Endodermal cell (in vitro differentiated cells): ENCODE measurements at regions not wholly inside any gene's neighbourhood (a gene's known extent, or its start where the extent isn't known, plus 50 kb on each side); places are given as distances from the start of the nearest gene placed in this dataset.

Source experiments
- DNase-seq: peaks from one replicate; pipeline ENCODE4 v3.0.0-alpha.2; 2017
- H3K27ac ChIP-seq: 2 replicates; pipeline ENCODE4 v1.5.1; 2013; ENCODE audit warnings: mild to moderate bottlenecking, low read depth, low read length, moderate library complexity
- H3K27me3 ChIP-seq: 2 replicates; pipeline ENCODE4 v1.6.1; 2013; ENCODE audit warnings: mild to moderate bottlenecking, low read length, moderate library complexity; ENCODE audit not compliant: insufficient read depth, control insufficient read depth, poor library complexity, severe bottlenecking
- H3K36me3 ChIP-seq: 2 replicates; pipeline ENCODE4 v1.7.0; 2013; ENCODE audit warnings: mild to moderate bottlenecking, low read length, moderate library complexity; ENCODE audit not compliant: control insufficient read depth, insufficient read depth
- H3K4me1 ChIP-seq: one replicate; pipeline ENCODE4 v1.7.0; 2013; ENCODE audit warnings: low read length; ENCODE audit not compliant: control insufficient read depth, insufficient read depth
- H3K4me3 ChIP-seq: 2 replicates; pipeline ENCODE4 v1.5.1; 2013; ENCODE audit warnings: mild to moderate bottlenecking, low read length, moderate library complexity
- H3K9ac ChIP-seq: 2 replicates; pipeline ENCODE4 v1.6.1; 2013; ENCODE audit warnings: mild to moderate bottlenecking, low read length, moderate library complexity; ENCODE audit not compliant: poor library complexity, severe bottlenecking; ENCODE audit errors: extremely low read depth
- H3K9me3 ChIP-seq: 2 replicates; pipeline ENCODE4 v1.6.1; 2013; ENCODE audit warnings: mild to moderate bottlenecking, low read length, moderate library complexity; ENCODE audit not compliant: control insufficient read depth
- H3K27ac Mint-ChIP-seq: 2 replicates; pipeline ENCODE4 v1.8.0; 2020; ENCODE audit warnings: mixed read lengths
- H3K27me3 Mint-ChIP-seq: 2 replicates; pipeline ENCODE4 v1.8.0; 2021; ENCODE audit warnings: mild to moderate bottlenecking, mixed read lengths; ENCODE audit not compliant: insufficient read depth
- H3K36me3 Mint-ChIP-seq: 2 replicates; pipeline ENCODE4 v1.8.0; 2020; ENCODE audit warnings: low read depth, mixed read lengths
- H3K4me1 Mint-ChIP-seq: 2 replicates; pipeline ENCODE4 v1.8.0; 2020; ENCODE audit warnings: mixed read lengths
- H3K4me3 Mint-ChIP-seq: 2 replicates; pipeline ENCODE4 v1.8.0; 2020; ENCODE audit warnings: mild to moderate bottlenecking, moderate library complexity, mixed read lengths
- H3K9me3 Mint-ChIP-seq: 2 replicates; pipeline ENCODE4 v1.8.0; 2020; ENCODE audit warnings: mild to moderate bottlenecking, mixed read lengths
- CTCF ChIP-seq: fragments of 200-600 bp; sonication (generic); conservative IDR thresholded peaks from 2 replicates; pipeline ENCODE4 v1.5.0; 2021; ENCODE audit warnings: antibody characterized with exemption, mild to moderate bottlenecking
- whole genome bisulfite sequencing, 2 experiments: methylation state at CpG; one replicate each; pipeline versions ENCODE4 v1.1.5 to v1.1.7; 2013; ENCODE audit warnings: missing lambda C conversion rate in 2 of 2, mixed read lengths in 1 of 2; ENCODE audit not compliant: insufficient coverage in 1 of 2, insufficient read length in 1 of 2; 5-methylcytosine and 5-hydroxymethylcytosine counted together

GRCh38 chr17:68125111-68125870 lies 89.8 kb downstream of the KPNA2 start:
- Histone ChIP-seq H3K36me3 (no peaks in the 10 kb centered on the region), H3K27me3 (no peaks in the 10 kb centered on the region), H3K9me3 (peaks cover 13% of the 10 kb centered on the region), H3K27ac (no peak overlapping the region), H3K4me3 (no peak overlapping the region), H3K4me1 (no peaks in the 10 kb centered on the region), H3K9ac (no peak overlapping the region)
- H3K27me3 Mint-ChIP-seq, result no peaks in the 10 kb centered on the region
- no peak overlapping the region for H3K4me3 Mint-ChIP-seq
- WGBS, 2 experiments, result 71 to 82% methylated on average over 4 to 5 of the region's 6 CpGs
- H3K4me1 Mint-ChIP-seq, result no peaks in the 10 kb centered on the region
- TF ChIP-seq CTCF, result no peak
- peaks cover 35% of the 10 kb centered on the region for H3K36me3 Mint-ChIP-seq
- DNase-seq, result no peak
- H3K27ac Mint-ChIP-seq, result no peak overlapping the region
- peaks cover 14% of the 10 kb centered on the region for H3K9me3 Mint-ChIP-seq

GRCh38 chr17:68127914-68128313 lies 92.4 kb downstream of the KPNA2 start:
- no peaks in the 10 kb centered on the region for H3K27me3 Mint-ChIP-seq
- WGBS, 2 experiments, result 96 to 97% methylated on average over 3 of the region's 3 CpGs

GRCh38 chr17:68131456-68131855 lies 95.9 kb downstream of the KPNA2 start:
- no peak overlapping the region for H3K4me3 ChIP-seq
- WGBS, 2 experiments, result 88 to 100% methylated on average over 1 of the region's 1 CpG
- no peaks in the 10 kb centered on the region for H3K9me3 ChIP-seq
- H3K27me3 ChIP-seq, result no peaks in the 10 kb centered on the region
- H3K27ac ChIP-seq, result no peak overlapping the region
- no peak overlapping the region for H3K27ac Mint-ChIP-seq
- no peak overlapping the region for H3K9ac ChIP-seq
- H3K9me3 Mint-ChIP-seq, result no peaks in the 10 kb centered on the region
- no peak overlapping the region for H3K4me3 Mint-ChIP-seq
- no peaks in the 10 kb centered on the region for H3K36me3 ChIP-seq
- no peak for TF ChIP-seq CTCF
- H3K4me1 ChIP-seq, result no peaks in the 10 kb centered on the region
- H3K27me3 Mint-ChIP-seq, result no peaks in the 10 kb centered on the region
- DNase-seq, result no peak
- no peaks in the 10 kb centered on the region for H3K4me1 Mint-ChIP-seq
- peaks cover 8% of the 10 kb centered on the region for H3K36me3 Mint-ChIP-seq

More at GRCh38 chr17:68127914-68128313, 92.4 kb downstream of the KPNA2 start:
- Histone ChIP-seq H3K9me3 (peaks cover 4% of the 10 kb centered on the region), H3K36me3 (no peaks in the 10 kb centered on the region), H3K4me1 (no peaks in the 10 kb centered on the region), H3K27me3 (no peaks in the 10 kb centered on the region), H3K9ac (no peak overlapping the region), H3K27ac (no peak overlapping the region), H3K4me3 (no peak overlapping the region)
- no peak for TF ChIP-seq CTCF
- no peak overlapping the region for H3K4me3 Mint-ChIP-seq
- no peak for DNase-seq
- H3K36me3 Mint-ChIP-seq, result peaks cover 16% of the 10 kb centered on the region
- no peaks in the 10 kb centered on the region for H3K4me1 Mint-ChIP-seq
- H3K9me3 Mint-ChIP-seq, result peaks cover 2% of the 10 kb centered on the region
- H3K27ac Mint-ChIP-seq, result no peak overlapping the region
